GM21381 (cell line): ENCODE measurements at regions not wholly inside any gene's neighbourhood (a gene's known extent, or its start where the extent isn't known, plus 50 kb on each side); places are given as distances from the start of the nearest gene placed in this dataset.

Source experiments
- ATAC-seq: cut with Tn5 transposase; IDR thresholded peaks from one replicate; pipeline ENCODE4 v1.9.1; 2021; ENCODE audit warnings: mild to moderate bottlenecking, moderate library complexity; ENCODE audit not compliant: unreplicated experiment

GRCh38 chr12:25301798-25302197 lies 51.1 kb upstream of the KRAS start:
- ATAC-seq, result no peak
